ENCODE measurements at regions not wholly inside any gene's neighbourhood (a gene's known extent, or its start where the extent isn't known, plus 50 kb on each side); places are given as distances from the start of the nearest gene placed in this dataset.

GRCh38 chr11:116581349-116581748 is 191.4 kb downstream of the BUD13 start:
- TF ChIP-seq, protein P1, sequence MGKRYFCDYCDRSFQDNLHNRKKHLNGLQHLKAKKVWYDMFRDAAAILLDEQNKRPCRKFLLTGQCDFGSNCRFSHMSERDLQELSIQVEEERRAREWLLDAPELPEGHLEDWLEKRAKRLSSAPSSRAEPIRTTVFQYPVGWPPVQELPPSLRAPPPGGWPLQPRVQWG (CRISPR knock-in tag; IDR thresholded peaks at IDR 0.05; ENCODE audit: borderline replicate concordance, low read depth) = no peak
- no peak for TF ChIP-seq SMC3 (IDR thresholded peaks at IDR 0.05; ENCODE audit: low read length)
- TF ChIP-seq SMARCE1 (IDR thresholded peaks at IDR 0.05; ENCODE audit: borderline replicate concordance) = no peak
- TF ChIP-seq CBFB (CRISPR knock-in tag; IDR thresholded peaks at IDR 0.05) = no peak

Measured in HepG2 (cell line).